ENCODE measurements at regions not wholly inside any gene's neighbourhood (a gene's known extent, or its start where the extent isn't known, plus 50 kb on each side); places are given as distances from the start of the nearest gene placed in this dataset.

DNA sequence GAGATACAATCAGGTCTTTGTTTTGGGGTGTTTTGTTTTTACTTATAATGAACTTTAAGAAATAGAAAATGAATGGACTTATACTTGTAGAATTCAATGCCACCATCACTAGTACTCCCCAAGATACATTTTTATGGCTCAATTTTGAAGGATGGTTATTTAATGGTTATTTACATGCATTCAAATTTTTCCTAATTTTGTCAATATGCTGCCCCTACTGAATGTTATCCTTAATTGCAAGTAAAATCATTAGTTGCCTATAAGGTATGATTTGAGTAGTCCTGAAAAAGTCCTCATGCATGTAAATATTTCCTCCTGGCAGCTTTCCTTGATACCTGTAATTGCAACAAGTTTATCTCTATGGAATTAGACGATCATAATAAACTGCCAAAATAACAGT, 391.2 kb downstream of the BCAT1 start:
- no peak for DNase-seq (ENCODE audit: low spot score)

GRCh38 chr12:24555730-24556129, 393.2 kb downstream of the BCAT1 start:
- no peak for DNase-seq (ENCODE audit: low spot score)

DNA sequence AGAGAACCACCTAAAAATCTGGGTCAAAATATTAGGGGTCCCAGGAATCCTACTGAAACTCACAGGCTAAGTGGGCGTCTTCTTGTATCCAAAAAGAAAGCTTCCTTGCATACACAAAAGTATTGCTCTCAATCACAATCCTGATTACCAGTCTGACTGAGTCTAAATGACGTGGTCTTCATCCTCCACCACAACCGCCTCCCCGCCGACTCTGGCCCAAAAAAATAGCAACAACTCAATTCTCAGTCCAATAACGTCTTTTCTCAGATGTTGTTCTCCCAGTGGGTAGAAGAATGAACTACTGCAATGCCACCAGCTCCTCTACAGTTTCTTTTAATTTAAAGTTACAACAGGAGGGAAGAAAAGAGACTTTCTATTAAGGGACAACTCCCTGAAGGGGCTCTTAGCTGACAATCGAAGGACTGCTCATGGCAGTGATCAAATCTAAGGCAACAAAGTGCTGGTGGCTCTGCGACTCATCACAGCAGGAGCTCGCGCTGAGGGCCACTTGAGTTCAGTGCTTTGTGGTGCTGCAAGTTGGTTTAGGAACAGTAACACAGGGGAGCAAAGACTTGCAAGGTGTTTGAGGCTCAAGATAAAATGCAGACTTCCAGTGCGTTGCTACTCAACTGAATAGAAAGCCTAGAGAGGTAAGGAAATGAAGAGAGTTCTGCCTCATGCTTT, 394.1 kb downstream of the BCAT1 start:
- peak; percentile 34 for DNase-seq (ENCODE audit: low spot score)

GRCh38 chr12:24553259-24553658, 395.6 kb downstream of the BCAT1 start:
- no peak for DNase-seq (ENCODE audit: low spot score)

DNA sequence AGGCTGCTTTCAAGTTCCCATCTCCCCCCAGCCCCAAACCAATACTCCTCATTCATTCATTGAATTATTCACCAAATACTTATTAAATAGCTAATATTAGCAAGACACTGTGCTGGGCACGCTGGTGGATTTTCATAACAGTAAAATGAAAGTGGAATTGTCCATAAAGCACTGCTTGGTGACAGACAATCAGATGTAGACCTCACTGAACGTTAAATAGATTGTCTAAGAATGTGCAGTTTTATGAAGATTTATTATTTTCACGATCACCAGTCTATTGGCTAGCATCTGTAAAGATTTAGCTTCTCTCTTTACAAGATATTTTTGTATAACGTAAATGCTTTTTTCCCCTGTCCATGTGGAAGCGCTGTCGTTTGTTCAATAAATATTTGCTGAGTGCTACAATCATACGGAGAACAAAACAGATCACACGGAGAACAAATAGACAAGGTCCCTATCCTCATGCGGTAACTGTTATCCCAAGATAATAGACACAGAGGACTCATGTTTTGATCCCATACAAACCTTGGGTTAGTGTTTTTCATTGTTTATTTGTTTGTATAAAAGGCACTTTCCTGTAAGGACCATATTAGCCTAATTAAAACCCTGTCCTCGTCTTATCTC, 397.6 kb downstream of the BCAT1 start:
- no peak for DNase-seq (ENCODE audit: low spot score)

GRCh38 chr12:24550609-24551008, 398.3 kb downstream of the BCAT1 start:
- no peak for DNase-seq (ENCODE audit: low spot score)

DNA sequence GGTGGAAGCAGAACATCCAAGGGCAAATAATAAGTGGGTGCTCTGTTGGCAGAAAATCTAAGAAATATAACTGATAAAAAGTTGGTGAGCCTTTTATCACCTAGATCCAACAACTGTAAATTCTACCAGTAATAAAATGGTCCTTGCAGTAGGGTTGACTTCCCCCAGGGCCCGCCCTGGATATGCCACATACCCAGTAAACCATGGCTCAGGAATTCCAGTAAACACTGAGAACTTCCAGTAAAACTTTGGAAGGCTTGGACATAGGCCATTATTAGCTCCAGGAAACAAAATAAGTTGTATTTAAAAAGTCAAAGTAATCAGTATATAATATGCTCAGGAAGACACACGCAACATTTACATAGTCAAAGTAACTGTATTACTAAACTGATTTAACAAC, 402.2 kb downstream of the BCAT1 start:
- no peak for DNase-seq (ENCODE audit: low spot score)

- DNase-seq (ENCODE audit: low spot score): no peak
These were observed 402.8 kb downstream of the BCAT1 start for GRCh38 chr12:24546084-24546483.

DNA sequence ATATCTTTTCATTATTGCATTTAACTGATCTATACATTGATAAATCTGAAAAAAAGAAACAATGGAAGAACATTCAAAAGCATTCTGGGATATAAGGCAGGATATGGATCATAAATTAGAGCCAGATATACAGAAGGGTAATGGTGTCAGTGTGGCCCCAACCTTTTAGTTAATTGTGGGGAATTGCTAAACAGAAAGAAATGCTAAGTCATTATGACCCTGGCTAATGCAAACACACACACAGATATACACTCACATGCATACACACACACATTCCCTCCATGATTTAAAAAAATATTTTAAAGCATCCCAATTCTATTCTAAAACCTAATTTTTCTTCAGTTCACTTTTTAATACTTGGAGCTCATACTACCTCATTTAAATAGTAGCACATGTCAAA, 404.5 kb downstream of the BCAT1 start:
- DNase-seq (ENCODE audit: low spot score): no peak

GRCh38 chr12:24541193-24541871, 407.6 kb downstream of the BCAT1 start:
- DNase-seq (ENCODE audit: low spot score): no peak

DNA sequence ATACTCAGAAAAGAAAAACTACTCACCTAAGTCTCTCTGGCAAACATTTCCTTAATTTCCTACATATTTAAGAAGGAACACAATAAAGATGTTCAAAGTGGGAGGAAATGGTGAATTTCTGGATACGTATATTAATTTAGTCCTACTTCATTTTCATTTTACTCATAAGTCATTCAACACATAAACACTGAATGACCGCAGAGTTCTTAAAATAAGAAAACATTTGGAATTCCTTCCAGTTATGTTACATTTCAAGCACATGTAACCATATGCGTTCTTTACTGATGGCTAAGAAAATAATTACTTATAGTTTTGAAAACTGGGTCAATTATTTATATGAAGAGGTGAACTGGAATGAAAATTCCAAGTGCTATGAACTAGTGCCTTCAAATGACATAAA, 409.3 kb downstream of the BCAT1 start:
- no peak for DNase-seq (ENCODE audit: low spot score)

DNA sequence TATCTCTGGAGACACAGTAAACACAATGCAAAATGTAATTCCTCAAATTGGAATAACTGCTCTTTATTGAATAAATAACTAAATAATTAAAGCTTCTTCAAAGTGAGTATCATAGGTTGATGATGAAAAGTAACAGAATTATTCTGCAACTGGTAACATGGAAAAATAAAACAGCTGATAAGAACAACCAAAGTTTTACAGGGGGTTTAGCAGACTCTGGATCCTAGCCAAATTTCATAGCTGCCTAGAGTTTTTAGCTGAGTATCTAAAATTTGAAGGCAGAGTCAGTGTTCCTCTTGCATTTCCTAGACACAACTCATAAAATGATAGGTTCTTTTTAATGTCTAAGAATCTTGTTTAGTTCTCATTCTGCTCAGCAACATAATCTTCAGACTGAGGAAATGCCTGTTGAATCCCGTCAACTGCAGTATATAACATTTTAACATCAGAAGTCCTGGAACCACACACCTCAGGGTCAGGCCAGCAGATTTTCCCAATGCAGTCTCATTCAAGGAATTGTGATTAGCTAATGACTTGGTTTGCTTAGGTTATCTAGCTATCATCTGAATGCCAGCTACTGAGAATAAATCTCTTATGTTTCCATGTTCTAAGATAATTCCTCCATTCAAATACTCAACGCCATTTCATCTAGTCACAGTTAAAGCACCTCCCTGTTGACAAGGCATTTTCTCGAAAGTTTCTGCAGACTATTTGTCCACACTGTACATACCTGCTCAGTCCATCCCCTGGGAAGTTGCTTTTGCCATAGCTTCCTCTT, 411.6 kb downstream of the BCAT1 start:
- DNase-seq (ENCODE audit: low spot score): no peak

GRCh38 chr12:24535334-24536069, 413.4 kb downstream of the BCAT1 start:
- DNase-seq (ENCODE audit: low spot score): no peak

DNA sequence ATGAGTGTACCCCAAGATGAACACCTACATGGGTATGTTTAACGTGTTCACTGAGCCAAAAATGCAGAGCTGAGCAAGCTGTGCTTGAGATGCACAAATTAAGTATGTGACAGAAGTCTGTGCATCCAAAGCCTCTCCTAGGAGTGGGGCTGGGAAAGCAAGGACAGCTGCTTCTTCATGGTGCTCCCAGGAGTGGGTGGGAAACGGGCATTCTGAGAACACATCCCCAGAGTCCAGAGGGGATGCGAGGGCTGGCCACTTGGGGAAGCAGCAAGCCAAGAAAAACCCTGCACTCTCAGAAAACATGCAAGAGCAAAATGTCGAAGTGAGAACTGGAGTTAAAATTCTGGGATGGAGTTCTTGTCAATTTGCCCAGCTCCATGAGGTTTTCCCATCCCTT, 414.3 kb downstream of the BCAT1 start:
- DNase-seq (ENCODE audit: low spot score): peak; percentile 17

DNA sequence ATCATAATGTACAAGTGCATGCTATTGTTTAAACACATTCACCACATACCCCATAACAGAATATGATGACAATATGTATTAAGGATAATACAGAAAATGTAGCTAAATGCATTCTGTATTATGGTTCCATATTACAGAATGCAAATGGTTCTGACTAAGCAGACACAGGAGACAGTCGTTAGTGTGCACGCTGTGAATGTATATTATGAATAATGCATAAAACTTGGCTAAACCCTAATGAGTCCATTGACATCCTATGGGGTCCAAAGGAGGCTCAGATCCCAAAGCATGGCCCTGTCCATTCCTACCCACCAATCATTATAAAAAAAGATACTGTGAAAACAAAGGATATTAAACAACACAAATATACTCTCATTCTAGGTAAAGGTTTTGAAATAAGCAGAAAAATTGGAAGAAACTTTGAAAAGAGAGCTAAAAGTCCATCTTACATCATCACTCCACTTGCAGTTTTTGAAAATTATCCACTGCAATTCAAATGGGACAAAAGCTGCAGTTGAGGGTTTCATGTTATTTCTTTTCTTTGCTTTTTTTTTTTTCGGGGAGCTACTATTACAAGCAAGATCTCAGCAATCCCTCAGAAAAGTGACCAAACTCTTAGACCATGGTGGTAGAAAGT, 415.1 kb downstream of the BCAT1 start:
- no peak for DNase-seq (ENCODE audit: low spot score)

DNA sequence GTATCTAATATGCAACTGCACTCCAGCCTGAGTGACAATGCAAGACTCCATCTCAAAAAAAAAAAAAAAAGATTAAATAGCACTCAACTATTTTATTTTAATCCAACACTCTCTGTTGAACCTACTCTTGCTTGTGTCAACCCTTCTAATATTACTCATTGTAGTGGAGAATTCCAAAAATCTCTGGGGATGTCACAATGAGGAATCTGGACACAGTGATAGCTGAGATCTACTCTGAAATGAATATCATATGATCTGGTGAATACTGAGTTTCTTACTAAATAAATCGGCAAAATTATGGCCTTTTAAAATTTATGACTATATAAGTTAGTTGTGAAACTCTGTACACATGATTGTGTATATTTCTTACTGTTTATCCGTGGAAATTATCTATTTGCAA, 418.2 kb downstream of the BCAT1 start:
- DNase-seq (ENCODE audit: low spot score): no peak

GRCh38 chr12:24527102-24527501, 421.8 kb downstream of the BCAT1 start:
- no peak for DNase-seq (ENCODE audit: low spot score)

GRCh38 chr12:24522736-24523135, 426.2 kb downstream of the BCAT1 start:
- no peak for DNase-seq (ENCODE audit: low spot score)

- DNase-seq (ENCODE audit: low spot score): no peak
These were observed 429.1 kb downstream of the BCAT1 start for GRCh38 chr12:24519759-24520158.

GRCh38 chr12:24517000-24517399, 431.9 kb downstream of the BCAT1 start:
- DNase-seq (ENCODE audit: low spot score): no peak

DNA sequence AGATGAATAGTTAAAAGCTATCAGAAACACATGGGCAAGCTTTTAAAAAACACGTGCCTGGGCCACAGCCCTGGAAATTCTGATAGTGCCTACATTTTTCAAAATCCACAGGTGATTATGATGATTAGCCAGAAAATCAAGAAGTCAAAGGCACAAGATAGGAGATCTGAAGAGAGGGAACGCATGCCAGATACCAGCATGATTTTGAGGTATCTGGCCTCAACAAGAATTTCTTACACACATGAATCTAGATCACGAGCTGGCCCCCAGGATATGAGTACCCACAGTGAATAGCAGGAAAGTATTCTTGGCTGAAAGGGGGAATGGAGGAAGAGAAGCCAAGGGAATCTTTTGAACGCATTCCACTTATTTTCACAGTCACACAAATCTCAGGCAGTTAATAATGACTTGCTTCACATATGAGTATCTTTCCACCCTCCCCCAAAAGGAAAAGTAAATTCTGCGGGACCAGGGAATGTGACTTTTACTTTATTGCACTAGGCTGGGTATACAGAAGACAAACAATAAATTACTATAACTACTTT, 438.2 kb downstream of the BCAT1 start:
- DNase-seq (ENCODE audit: low spot score): no peak

Measured in putamen (tissue), 1 donor.